HL-60/S4 (cell line): ENCODE measurements at regions not wholly inside any gene's neighbourhood (a gene's known extent, or its start where the extent isn't known, plus 50 kb on each side); places are given as distances from the start of the nearest gene placed in this dataset.

Source experiments
- in situ Hi-C: fragments of 300-500 bp; cut with MboI; formaldehyde crosslinking; loops from 2 replicates; pipeline ENCODE4 v1.14.3; 2022; ENCODE audit warnings: low sequenced_read_pairs

DNA sequence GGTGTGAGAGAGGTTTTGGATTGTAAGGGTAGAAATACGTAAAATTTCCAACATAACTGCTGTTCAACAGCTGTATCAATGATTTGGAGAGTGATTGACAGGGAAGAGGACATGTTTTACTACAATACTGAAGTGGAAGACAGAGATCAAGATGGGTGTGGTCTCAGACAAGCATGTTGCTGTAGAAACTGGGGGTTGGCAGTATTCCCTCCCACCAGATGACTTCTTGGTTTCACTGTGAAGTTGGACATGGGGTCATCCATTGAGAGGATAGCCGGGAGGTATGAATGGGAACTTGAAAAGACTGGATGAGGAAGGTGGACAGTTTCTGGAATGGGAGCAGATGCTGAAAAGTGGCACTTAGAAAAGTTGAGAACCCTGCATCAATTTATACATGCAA is 95.3 kb upstream of the HDAC9 start:
- in situ Hi-C loops = no loop called here

DNA sequence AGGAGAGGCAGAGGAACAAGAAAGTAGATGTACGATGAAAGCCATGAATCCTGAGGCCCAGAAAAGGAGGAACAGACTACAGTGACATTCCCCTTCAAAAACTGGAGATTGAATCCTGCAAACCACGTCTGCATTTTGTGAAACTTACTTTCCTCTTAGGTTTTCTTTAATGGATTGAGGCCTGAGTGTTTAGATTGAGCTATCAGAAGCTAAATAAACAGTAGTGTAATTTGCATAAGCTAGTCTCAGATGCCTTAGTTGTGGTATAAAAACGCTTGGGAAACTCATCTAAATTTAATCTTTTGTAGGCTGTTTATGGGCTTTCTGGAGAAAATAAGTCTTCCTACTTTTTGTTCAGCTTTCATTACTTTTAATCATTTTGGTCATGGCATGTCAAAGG is 94.8 kb upstream of the HDAC9 start:
- in situ Hi-C loops = no loop called here

DNA sequence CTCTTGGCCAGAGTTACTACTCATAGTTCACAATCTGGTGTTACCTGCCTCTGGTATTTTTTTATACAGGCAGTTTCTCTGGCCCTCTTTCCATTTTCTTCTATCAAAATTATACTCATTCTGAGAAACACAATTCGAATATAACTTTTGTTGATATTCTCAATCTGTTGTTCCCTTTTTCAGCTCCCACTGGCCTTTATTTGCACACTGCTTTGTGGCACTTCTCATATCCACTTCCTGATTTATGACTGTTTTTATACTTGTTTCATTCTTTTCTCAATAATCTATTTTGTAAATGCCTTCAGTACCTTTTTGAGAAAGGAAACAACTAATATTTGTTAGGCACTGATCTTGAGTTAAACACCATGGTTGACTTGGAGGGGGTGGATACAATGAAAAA is 93.8 kb upstream of the HDAC9 start:
- in situ Hi-C loops = no loop called here

DNA sequence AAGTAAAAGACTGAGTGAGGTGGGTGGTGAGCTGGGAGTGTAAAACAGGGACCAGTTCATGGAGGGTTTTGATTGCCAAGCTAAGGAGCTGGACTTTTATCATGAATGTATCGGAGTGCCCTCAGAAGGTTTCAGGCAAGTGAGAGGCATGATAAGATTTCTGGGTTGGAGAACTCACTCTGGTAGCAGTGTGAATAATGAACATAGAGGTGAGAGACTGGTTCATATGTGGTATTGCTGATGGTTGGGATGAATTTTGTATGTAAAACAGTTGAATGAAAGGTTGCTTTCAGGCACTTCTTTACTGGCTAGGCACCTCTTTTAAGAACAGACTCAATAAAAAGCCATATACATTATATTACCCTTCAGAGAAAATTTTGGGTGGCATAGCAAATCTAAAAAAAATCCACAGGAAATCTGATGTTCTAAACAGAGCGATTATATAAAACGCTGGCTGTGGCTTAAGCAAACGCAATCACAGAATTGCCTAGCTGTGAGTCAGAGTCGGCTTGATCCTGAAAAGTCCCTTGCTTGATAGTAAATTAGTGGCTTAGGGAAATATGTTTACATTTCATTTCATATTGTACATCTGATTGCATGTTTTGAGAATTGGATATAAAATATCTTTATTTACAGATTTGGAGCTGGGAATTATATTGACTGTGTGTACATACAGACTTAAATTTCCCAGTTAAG is 92.9 kb upstream of the HDAC9 start:
- in situ Hi-C loops = no loop called here

DNA sequence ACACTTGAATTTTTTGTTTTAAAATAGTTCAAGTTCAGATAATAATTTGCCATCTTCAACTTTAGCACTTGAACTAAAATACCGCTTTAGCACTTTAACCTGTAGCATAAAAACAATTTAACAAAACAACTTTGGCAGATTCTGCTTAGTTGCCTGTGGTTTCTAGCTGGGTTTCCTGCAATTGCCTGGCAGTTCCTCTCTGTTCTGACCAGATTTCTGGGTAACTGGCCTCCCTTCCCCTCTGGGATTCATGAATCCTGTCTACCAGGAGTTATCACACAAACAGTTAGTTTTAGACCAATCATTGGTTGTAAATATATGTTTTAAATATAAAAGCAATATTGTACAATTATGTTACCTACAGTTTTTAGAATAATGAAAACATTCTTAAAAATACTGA is 89.8 kb upstream of the HDAC9 start:
- in situ Hi-C loops = no loop called here

DNA sequence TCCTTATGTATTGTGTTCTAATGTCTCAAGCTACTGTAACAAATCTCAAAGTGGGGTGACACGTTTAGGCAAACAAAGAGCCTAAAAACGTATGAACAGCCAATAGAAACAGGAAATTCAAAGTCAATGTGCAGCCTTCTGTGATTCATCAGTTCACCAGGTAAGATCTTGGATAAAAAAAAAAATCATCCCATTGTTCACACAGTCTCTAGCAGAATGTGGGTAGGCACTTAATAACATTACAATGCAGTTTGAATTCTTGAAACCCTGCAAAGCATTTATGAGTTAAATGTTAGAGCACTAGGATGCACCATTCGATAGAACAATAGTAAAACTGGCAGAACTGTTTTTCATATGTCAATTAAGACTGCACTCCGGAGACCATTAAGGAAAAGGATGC is 88.2 kb upstream of the HDAC9 start:
- in situ Hi-C loops = no loop called here

DNA sequence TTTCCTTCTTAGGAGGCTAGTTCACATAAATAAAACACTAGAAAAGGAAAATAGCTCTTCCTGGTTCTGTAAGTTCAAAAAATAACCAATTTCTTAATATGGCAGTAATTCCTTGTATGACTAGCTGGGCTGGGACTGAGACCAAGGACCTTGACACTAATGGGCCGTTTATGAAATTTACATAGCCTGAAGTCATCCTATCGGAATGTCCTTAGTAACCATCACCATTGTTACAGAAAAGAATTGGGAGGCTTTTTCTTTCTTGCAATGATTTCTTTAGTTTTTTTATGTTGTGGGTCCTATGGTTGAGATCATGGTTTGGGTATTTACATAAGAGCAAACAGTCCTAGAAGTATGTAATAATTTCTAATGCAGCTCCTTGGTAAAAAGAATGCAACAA is 87.1 kb upstream of the HDAC9 start:
- in situ Hi-C loops = no loop called here

DNA sequence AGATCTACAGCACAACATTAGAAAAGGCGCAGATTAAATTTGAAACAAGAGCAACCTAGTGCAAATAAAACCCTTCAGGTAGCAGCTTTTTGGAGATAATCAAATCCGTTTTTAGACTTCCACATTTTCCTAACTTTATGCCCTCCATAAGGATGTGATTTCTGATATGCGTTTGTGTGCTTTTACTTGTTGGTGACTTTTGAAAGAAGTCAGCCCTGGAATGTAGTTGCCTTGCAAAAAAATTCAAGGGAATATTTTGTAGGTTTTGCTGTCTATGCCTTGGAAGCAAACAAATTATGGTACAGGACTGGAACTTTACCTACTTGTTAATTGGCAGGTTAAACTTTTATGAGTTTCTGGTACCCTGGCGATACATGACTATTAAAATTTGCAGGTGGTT is 86.7 kb upstream of the HDAC9 start:
- in situ Hi-C loops = no loop called here

DNA sequence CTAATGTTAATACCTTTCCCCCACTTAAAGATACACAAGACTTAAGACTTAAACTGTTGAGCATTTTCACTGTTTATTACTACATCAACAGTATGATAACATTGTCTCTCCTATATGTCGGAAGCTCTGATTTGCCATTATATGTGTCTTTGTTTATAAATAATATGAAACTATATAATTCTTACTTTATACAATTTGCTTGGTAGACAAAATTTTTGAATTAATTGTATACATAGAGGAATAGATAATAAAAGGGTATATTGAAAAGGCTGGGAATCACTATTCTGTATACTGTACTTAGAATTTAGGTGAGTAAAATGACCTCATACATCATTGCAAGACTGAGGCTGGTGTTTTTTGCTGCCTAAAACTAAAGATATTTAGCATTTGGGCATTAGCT is 82.1 kb upstream of the HDAC9 start:
- in situ Hi-C loops = no loop called here

DNA sequence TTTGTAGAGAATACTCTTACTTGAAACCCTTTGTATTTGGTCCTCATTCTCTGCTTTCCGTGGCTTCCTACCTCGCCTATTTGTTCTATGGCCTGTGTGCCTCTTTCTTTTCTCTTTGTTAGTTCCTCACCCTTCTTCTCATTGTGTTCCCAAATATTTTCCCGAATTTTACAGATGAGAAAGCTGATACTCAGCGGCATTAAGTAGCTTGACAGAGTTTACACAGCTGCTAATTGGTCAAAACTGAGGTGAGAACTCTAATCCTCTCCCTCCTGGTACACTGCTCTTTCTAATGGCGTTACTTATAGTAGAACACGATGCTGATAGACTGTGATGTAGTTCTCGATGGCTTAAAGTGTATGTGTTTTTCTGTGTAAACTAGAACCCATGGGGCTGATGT is 80.7 kb upstream of the HDAC9 start:
- in situ Hi-C loops = no loop called here

DNA sequence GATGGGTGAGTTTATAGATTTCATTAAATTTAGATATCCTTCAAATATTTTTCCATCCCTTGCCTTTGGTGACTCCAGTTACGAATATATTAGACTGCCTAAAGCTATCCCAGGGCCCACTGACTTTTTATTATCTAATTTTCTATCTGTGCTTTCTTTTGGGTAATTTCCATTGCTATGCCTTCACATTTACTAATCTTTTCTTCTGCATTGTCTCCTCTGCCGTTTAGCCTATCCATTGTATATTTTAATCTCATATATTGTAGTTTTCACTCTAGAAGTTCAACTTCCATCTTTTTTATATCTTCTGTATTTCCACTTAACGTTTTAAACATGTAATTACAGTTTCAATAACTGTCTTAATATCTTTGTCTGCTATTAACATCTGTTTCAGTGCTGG is 78.6 kb upstream of the HDAC9 start:
- in situ Hi-C loops = no loop called here

DNA sequence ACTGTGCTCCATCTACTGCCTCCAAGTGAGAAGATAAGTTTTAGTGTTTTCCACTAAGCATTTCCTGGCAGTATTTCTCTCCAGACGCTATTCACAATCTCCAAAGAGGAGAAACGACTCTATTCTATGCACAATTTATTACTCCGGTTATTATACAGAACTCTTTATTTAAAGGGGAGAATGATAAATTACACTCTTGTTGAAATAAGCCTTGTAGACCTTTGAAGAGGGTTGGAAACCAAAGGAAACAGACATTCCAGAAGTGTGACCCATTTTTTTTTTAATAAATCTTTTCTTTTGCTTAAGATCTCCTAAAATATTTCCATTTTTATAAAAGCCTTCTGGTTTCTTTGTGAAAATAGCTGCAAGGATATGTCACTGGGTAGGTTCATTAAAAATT is 76.1 kb upstream of the HDAC9 start:
- in situ Hi-C loops = no loop called here

DNA sequence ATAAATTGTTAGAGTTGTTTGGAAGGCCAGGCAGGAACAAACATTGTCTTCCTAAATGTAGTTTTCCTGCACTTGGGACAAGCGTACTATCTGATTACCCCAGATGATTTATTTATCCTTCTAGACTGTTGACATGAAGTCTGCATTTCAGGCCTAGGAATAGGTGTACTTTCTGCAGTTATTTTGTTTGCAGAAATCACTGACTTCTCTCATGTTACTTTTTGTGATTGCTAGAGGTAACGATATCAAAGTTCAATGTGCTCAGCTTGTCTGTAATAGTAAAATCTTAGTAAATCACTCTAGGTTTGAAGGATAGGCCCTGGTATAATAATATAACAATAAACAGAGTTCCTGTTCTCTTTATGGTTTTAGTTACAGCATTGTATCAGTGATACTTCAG is 75.4 kb upstream of the HDAC9 start:
- in situ Hi-C loops = no loop called here

DNA sequence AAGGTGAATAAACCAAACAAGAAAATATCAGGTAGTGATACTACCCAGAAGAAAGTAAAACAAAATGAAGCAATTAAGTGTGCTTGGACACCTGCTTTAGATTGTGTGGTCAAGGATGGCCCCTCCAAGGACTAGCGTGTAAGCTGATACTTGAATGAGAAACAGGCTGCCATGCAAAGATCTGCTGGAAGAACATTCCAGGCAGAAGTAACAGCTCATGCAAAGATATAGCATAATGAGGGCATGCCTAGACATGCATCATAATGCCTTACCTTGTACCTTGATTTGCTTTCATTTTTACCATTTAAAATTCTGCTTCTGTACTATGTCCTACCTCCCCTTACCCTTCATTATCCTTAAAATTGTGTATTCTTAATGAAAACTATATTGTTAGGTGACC is 74.8 kb upstream of the HDAC9 start:
- in situ Hi-C loops = no loop called here

DNA sequence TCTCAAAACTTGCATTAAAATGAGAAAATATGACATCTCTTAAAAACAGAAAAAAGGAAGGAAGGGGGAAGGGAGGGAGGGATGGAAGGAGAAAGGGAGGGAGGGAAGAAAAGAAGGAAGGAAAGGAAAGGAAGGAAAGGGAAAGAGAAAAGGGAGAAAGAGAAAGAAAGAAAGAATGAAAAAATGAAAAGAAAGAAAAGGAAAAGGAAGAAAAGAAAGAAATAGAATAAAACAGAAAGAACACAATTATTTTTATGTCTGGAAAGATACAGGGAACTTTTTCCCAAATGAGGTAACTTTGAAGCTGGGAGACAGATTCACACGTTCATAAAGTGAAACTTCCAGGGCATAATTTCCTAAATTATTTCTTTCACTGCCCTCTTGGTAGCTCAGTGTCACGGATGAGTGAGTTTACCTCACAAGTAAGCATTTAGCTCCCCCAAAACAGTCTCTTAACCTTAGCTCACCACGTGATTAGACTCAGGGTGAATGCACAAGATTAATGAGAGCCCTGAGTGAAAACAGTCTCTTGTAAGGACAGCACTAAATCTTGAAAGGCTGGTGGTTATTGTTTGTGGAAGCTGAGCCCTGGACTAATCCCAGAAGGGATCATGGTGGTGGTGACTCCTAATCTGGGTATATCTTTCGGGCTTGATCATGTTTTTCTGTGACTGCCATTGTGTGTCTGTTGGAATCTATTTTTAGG is 74.1 kb upstream of the HDAC9 start:
- in situ Hi-C loops = no loop called here

DNA sequence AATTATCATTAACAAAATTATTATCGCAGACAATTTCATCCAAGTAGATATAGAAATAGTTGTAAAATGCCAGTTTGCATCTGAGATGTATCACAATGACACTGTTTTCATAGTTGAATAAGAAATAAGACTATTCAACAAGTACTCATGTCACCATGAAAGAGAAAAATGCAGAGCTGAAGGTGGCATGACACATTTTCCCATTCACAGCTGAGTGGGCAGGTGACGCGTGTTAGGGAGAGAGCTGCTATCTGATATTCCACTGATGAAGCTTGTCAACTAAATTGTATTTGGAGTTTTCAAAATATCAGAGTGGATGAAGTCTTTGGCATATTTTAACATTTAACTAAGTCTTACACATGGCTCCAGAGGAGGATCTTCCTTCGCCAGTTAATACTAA is 70.3 kb upstream of the HDAC9 start:
- in situ Hi-C loops = no loop called here

DNA sequence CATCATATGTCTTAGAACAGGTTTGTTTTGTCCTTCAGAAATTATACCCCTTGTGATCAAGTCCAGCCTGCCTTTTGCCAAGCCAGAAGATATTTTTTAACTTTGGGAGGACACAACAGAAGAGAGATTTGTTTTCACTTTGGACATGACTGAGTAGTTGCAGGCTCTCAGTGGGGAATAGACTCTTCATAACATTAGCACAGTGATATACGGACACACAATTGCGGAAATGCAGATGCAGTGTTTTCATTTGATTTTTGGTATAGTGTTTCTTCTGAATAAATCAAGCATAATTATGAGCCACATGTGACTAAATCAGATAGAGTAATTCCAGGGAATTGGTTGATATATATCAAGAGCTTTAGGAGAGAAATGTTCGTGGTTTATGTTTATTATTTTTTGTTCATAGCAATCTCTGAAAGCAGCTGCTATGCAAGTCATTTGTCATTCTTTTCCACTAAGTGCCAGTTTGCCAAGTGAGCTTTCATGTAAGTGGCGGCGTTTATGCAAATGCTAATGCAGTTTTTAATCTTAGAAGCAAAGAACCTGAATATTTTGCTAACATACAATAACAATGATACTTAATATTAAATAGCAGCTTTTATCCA is 69.6 kb upstream of the HDAC9 start:
- in situ Hi-C loops = no loop called here

DNA sequence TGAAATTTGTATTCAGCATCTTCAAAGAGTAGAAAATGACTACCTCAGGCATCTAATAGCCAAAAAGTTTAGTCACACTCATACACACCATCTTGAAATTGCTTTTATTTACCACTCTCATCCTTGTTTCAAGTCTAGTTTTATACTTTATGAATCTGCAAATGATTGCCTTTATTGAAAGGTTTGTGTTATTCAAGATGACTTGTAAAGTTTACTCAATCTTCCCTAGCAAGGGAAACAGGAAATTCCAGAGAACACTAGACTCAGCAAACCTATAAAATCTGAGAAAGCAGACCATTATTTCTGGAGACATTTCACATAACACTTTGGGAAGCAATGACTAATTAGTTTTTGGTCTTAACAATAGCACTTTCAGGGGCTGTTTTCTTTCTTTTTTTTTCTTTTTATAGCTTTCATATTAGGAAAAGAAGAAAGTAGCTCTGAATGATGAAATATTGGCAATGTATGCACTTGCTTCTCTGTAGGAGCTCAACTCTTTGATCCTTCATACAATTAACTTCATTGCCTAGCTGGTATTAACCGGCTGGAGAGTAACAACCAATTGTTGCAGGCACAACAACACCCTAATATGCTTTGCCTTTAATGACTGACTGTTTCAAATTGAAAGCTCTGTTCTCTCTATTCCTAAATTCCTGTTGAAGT is 68.9 kb upstream of the HDAC9 start:
- in situ Hi-C loops = no loop called here

DNA sequence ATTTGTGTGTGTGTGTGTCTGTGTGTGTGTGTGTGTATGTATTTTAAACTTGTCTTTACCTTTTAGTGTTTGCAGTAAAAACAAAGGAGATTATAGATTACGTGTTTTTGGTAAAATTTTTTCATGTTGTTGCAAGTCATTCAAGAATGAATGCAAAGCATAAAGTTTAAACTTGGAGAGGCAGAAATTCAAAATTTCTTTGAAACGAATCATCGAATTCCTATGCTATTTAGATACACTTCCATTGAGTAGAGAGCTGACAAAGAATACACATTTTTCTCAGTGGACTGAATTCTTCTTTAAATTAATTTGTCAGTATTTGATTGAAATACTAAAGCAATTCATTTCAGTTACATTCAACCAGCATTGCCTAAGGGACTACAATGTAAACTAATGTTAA is 66.0 kb upstream of the HDAC9 start:
- in situ Hi-C loops = no loop called here

DNA sequence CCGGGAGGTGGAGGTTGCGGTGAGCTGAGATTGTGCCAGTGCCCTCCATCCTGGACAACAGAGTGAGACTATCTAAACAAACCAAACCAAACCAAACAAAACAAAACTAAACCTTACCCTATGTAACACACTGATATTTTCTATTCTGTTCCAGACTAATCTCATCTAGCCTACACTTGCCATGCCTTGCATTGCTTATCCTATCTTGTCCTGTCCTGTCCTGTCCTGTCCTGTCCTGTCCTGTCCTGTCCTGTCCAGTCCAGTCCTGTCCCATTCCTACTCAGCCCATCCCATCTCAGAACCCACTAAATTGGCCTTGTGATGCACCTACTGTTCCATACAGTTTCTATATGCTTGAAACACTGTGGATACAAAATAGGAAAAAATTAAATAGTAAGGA is 64.7 kb upstream of the HDAC9 start:
- in situ Hi-C loops = no loop called here

DNA sequence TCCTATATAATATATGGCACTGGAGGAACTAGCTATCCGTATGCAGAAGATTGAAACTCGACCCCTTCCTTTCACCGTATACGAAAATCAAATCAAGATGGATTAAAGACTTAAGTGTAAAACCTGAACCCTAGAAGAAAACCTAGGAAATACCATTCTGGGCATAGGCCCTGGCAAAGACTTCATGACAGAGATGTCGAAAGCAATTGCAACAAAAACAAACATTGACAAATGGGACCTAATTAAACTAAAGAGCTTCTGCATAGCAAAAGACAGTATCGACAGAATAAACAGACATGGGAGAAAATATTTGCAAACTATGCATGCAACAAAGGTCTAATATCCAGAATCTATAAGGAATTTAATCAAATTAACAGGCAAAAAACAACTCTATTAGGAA is 61.4 kb upstream of the HDAC9 start:
- in situ Hi-C loops = no loop called here

DNA sequence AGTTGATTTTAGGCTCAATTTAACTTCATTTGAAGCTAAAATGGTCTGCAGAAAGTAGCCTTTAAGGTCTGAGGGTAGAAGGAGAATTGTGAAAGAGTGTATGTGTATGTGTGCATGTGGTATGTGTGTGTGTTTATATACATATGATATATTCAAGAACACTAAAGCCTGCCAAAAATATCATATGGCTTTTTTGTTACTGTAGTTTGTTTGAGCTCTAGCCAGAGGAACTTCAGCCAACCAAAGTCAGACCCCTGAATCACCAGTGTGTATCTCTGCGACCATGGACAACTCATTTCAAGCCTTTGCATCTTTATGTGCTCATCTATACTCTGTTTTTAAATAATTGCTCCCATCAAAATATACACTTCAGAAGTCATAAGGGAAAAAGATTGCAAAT is 58.4 kb upstream of the HDAC9 start:
- in situ Hi-C loops = no loop called here
